ENCODE measurements at regions not wholly inside any gene's neighbourhood (a gene's known extent, or its start where the extent isn't known, plus 50 kb on each side); places are given as distances from the start of the nearest gene placed in this dataset.
"Not testable (repeated sequence)": the region's sequence is repeated elsewhere in the genome, so short reads cannot be mapped to it uniquely, and the experiment has no call there.

GRCh38 chr6:11322252-11322885 is 89.9 kb upstream of the NEDD9 start:
- no peak for DNase-seq

- DNase-seq = no peak
Measured at GRCh38 chr6:11320914-11321597, 88.6 kb upstream of the NEDD9 start.

GRCh38 chr6:11318835-11319813 is 86.7 kb upstream of the NEDD9 start:
- DNase-seq = no peak

GRCh38 chr6:11317885-11318771 is 85.7 kb upstream of the NEDD9 start:
- DNase-seq = no peak

- no peak for DNase-seq
Measured at GRCh38 chr6:11315743-11316437, 83.4 kb upstream of the NEDD9 start.

GRCh38 chr6:11313207-11313606 is 80.7 kb upstream of the NEDD9 start:
- DNase-seq = no peak

GRCh38 chr6:11311970-11312369 is 79.5 kb upstream of the NEDD9 start:
- DNase-seq = no peak

GRCh38 chr6:11309947-11310665 is 77.6 kb upstream of the NEDD9 start:
- no peak for DNase-seq

GRCh38 chr6:11307226-11307625 is 74.8 kb upstream of the NEDD9 start:
- no peak for DNase-seq

- DNase-seq = no peak
Measured at GRCh38 chr6:11304946-11305345, 72.5 kb upstream of the NEDD9 start.

- DNase-seq = not testable (repeated sequence)
Measured at GRCh38 chr6:11299876-11300428, 67.5 kb upstream of the NEDD9 start.

- DNase-seq = not testable (repeated sequence)
Measured at GRCh38 chr6:11299421-11299784, 66.9 kb upstream of the NEDD9 start.

- no peak for DNase-seq
Measured at GRCh38 chr6:11298651-11299420, 66.4 kb upstream of the NEDD9 start.

GRCh38 chr6:11297376-11297729 is 64.9 kb upstream of the NEDD9 start:
- no peak for DNase-seq

- DNase-seq = no peak
Measured at GRCh38 chr6:11296449-11297375, 64.2 kb upstream of the NEDD9 start.

GRCh38 chr6:11295969-11296368 is 63.5 kb upstream of the NEDD9 start:
- DNase-seq = no peak

- DNase-seq = no peak
Measured at GRCh38 chr6:11294228-11294627, 61.8 kb upstream of the NEDD9 start.

GRCh38 chr6:11292594-11293236 is 60.2 kb upstream of the NEDD9 start:
- no peak for DNase-seq

- DNase-seq = no peak
Measured at GRCh38 chr6:11292091-11292490, 59.6 kb upstream of the NEDD9 start.

Data from hematopoietic multipotent progenitor cell treated with erythropoietin and hydrocortisone succinate and interleukin-3 and kit ligand, for 8 days (in vitro differentiated cells).